Stomach (tissue), 4 donors: ENCODE measurements at regions not wholly inside any gene's neighbourhood (a gene's known extent, or its start where the extent isn't known, plus 50 kb on each side); places are given as distances from the start of the nearest gene placed in this dataset.

ENCODE experiments used
- CTCF ChIP-seq, 7 experiments: fragments of 450-650 bp in 4 of 7; fragments of 200-600 bp in 3 of 7; sonication (generic) in 3 of 7; IDR thresholded peaks; one replicate each; pipeline ENCODE4 v1.5.1; 2016 to 2019; ENCODE audit warnings: antibody characterized with exemption in 7 of 7, control low read depth in 2 of 7, mild to moderate bottlenecking in 1 of 7
- EP300 ChIP-seq: sonication (generic); formaldehyde crosslinking; IDR thresholded peaks from one replicate; pipeline ENCODE4 v1.6.1; 2017; ENCODE audit warnings: antibody characterized with exemption
- POLR2A ChIP-seq, 4 donors: fragments of 450-650 bp; IDR thresholded peaks; one replicate each; pipeline ENCODE4 v1.6.1; 2016; ENCODE audit warnings: antibody characterized with exemption in 4 of 4, control low read depth in 2 of 4, mild to moderate bottlenecking in 1 of 4, moderate library complexity in 1 of 4
- POLR2AphosphoS5 ChIP-seq, 3 donors: sonication (generic); formaldehyde crosslinking; IDR thresholded peaks; one replicate each; pipeline ENCODE4 v1.6.1; 2016; ENCODE audit warnings: antibody characterized with exemption in 3 of 3

- TF ChIP-seq EP300 = no peak
- no peak for TF ChIP-seq POLR2AphosphoS5 (IDR thresholded peaks at IDR 0.05)
- TF ChIP-seq CTCF (IDR thresholded peaks at IDR 0.05) = no peak
- no peak for TF ChIP-seq POLR2A (IDR thresholded peaks at IDR 0.05)
Measured at GRCh38 chr6:109901976-109902375, 76.1 kb upstream of the GPR6 start.
